ENCODE measurements at regions not wholly inside any gene's neighbourhood (a gene's known extent, or its start where the extent isn't known, plus 50 kb on each side); places are given as distances from the start of the nearest gene placed in this dataset.
"Not testable (repeated sequence)": the region's sequence is repeated elsewhere in the genome, so short reads cannot be mapped to it uniquely, and the experiment has no call there.

GRCh38 chr2:129915303-129915840 is 64.1 kb upstream of the RAB6C start:
- in situ Hi-C loops (cut with HindIII; ENCODE audit: low sequenced_read_pairs): no loop called here

GRCh38 chr2:129918604-129919003 is 60.9 kb upstream of the RAB6C start:
- in situ Hi-C loops (cut with HindIII; ENCODE audit: low sequenced_read_pairs): no loop called here

GRCh38 chr2:129922571-129923264 is 56.7 kb upstream of the RAB6C start:
- in situ Hi-C loops (cut with HindIII; ENCODE audit: low sequenced_read_pairs): no loop called here

GRCh38 chr2:129923265-129924091 is 56.0 kb upstream of the RAB6C start:
- in situ Hi-C loops (cut with HindIII; ENCODE audit: low sequenced_read_pairs): no loop called here

- in situ Hi-C loops (cut with HindIII; ENCODE audit: low sequenced_read_pairs): not testable (repeated sequence)
Measured at GRCh38 chr2:129924115-129924514, 55.4 kb upstream of the RAB6C start.

- in situ Hi-C loops (cut with HindIII; ENCODE audit: low sequenced_read_pairs): no loop called here
Measured at GRCh38 chr2:129925381-129925780, 54.1 kb upstream of the RAB6C start.

- in situ Hi-C loops (cut with HindIII; ENCODE audit: low sequenced_read_pairs): no loop called here
Measured at GRCh38 chr2:129927696-129928095, 51.8 kb upstream of the RAB6C start.

- in situ Hi-C loops (cut with HindIII; ENCODE audit: low sequenced_read_pairs): no loop called here
Measured at GRCh38 chr2:129929321-129930290, 49.9 kb upstream of the RAB6C start.
